ENCODE measurements at regions not wholly inside any gene's neighbourhood (a gene's known extent, or its start where the extent isn't known, plus 50 kb on each side); places are given as distances from the start of the nearest gene placed in this dataset.

GRCh38 chr12:95408201-95408600, 65.8 kb upstream of the METAP2 start:
- H3K4me3 ChIP-seq (ENCODE audit: low read length), result no peak overlapping the region
- no peak for DNase-seq (ENCODE audit: low read depth, low spot score)

- DNase-seq (ENCODE audit: low read depth, low spot score), result no peak
- H3K4me3 ChIP-seq (ENCODE audit: low read length), result no peak overlapping the region
Observed at GRCh38 chr12:95411057-95411456, 62.9 kb upstream of the METAP2 start.

GRCh38 chr12:95411466-95411865, 62.5 kb upstream of the METAP2 start:
- DNase-seq (ENCODE audit: low read depth, low spot score), result no peak
- no peak overlapping the region for H3K4me3 ChIP-seq (ENCODE audit: low read length)

GRCh38 chr12:95412482-95413311, 61.3 kb upstream of the METAP2 start:
- H3K4me3 ChIP-seq (ENCODE audit: low read length), result no peak overlapping the region

GRCh38 chr12:95413576-95413975, 60.4 kb upstream of the METAP2 start:
- H3K4me3 ChIP-seq (ENCODE audit: low read length), result no peak overlapping the region
- DNase-seq (ENCODE audit: low read depth, low spot score), result no peak

More at GRCh38 chr12:95412482-95413311, 61.3 kb upstream of the METAP2 start:
- DNase-seq (ENCODE audit: low read depth, low spot score), result no peak

GRCh38 chr12:95415451-95415850, 58.5 kb upstream of the METAP2 start:
- no peak for DNase-seq (ENCODE audit: low read depth, low spot score)
- H3K4me3 ChIP-seq (ENCODE audit: low read length), result no peak overlapping the region

GRCh38 chr12:95416111-95416636, 57.8 kb upstream of the METAP2 start:
- H3K4me3 ChIP-seq (ENCODE audit: low read length), result no peak overlapping the region
- DNase-seq (ENCODE audit: low read depth, low spot score), result no peak

- no peak for DNase-seq (ENCODE audit: low read depth, low spot score)
Observed at GRCh38 chr12:95417372-95417771, 56.6 kb upstream of the METAP2 start.

GRCh38 chr12:95418142-95418541, 55.8 kb upstream of the METAP2 start:
- H3K4me3 ChIP-seq (ENCODE audit: low read length), result no peak overlapping the region
- no peak for DNase-seq (ENCODE audit: low read depth, low spot score)

More at GRCh38 chr12:95417372-95417771, 56.6 kb upstream of the METAP2 start:
- no peak overlapping the region for H3K4me3 ChIP-seq (ENCODE audit: low read length)

Measured in Jurkat, Clone E6-1 (cell line).